PC-3 (cell line): ENCODE measurements at regions not wholly inside any gene's neighbourhood (a gene's known extent, or its start where the extent isn't known, plus 50 kb on each side); places are given as distances from the start of the nearest gene placed in this dataset.

ENCODE experiments used
- ATAC-seq: fragments of 200-7000 bp; cut with Tn5 transposase; 2 replicates; pipeline ENCODE4 v1.9.1; 2020; ENCODE audit warnings: mild to moderate bottlenecking, moderate library complexity
- BruUV-seq: library from RNA; stranded (reverse); fragments of 400-500 nt; replicated peaks from 2 replicates; lab custom pipeline; 2021; lab: Mats Ljungman, UMichigan
- CTCF ChIA-PET: fragments of 300-600 bp; sonication (Branson Sonifier 250); formaldehyde crosslinking; loops from one replicate; lab custom pipeline; 2022; ENCODE audit warnings: antibody characterized with exemption; lab: Charles Lee
- POLR2A ChIA-PET: fragments of 300-600 bp; sonication (Branson Sonifier 250); formaldehyde crosslinking; loops from one replicate; lab custom pipeline; 2022; ENCODE audit warnings: antibody characterized with exemption; ENCODE audit not compliant: unreplicated experiment; lab: Charles Lee
- DNase-seq: peaks from one replicate; pipeline ENCODE4 v3.0.0-alpha.2; 2015
- H2AFZ ChIP-seq: fragments of 300-600 bp; sonication (generic); 2 replicates; pipeline ENCODE4 v1.6.0; 2016; ENCODE audit warnings: antibody characterized with exemption, low read length
- H3F3A ChIP-seq: fragments of 300-600 bp; sonication (generic); one replicate; pipeline ENCODE4 v1.6.0; 2017; ENCODE audit warnings: antibody characterized with exemption, low read length, control low read depth, mild to moderate bottlenecking; ENCODE audit not compliant: unreplicated experiment
- H3K27ac ChIP-seq: fragments of 300-600 bp; sonication (generic); 2 replicates; pipeline ENCODE4 v1.5.1; 2016; ENCODE audit warnings: mild to moderate bottlenecking, low read length
- H3K27me3 ChIP-seq: fragments of 300-600 bp; sonication (generic); 2 replicates; pipeline ENCODE4 v1.6.1; 2016; ENCODE audit warnings: low read length, mixed read lengths
- H3K36me3 ChIP-seq: fragments of 300-600 bp; sonication (generic); 2 replicates; pipeline ENCODE4 v1.6.1; 2016; ENCODE audit warnings: low read depth, mixed run types, low read length, mixed read lengths
- H3K4me1 ChIP-seq: fragments of 300-600 bp; sonication (generic); 2 replicates; pipeline ENCODE4 v1.5.1; 2016; ENCODE audit warnings: low read length; ENCODE audit not compliant: insufficient read depth
- H3K4me2 ChIP-seq: fragments of 300-600 bp; sonication (generic); 2 replicates; pipeline ENCODE4 v1.6.0; 2016; ENCODE audit warnings: low read length
- H3K4me3 ChIP-seq: fragments of 300-600 bp; sonication (generic); 2 replicates; pipeline ENCODE4 v1.5.1; 2016; ENCODE audit warnings: mild to moderate bottlenecking, low read length, mixed read lengths
- H3K79me2 ChIP-seq: fragments of 300-600 bp; sonication (generic); 2 replicates; pipeline ENCODE4 v1.6.1; 2017; ENCODE audit warnings: low read length, mixed read lengths
- H3K9ac ChIP-seq: fragments of 300-600 bp; sonication (generic); 2 replicates; pipeline ENCODE4 v1.6.0; 2016; ENCODE audit warnings: mild to moderate bottlenecking, low read length
- H3K9me2 ChIP-seq: fragments of 300-600 bp; sonication (generic); replicated peaks from 2 replicates; pipeline ENCODE4 v1.6.1; 2016; ENCODE audit warnings: mixed run types, low read length, mixed read lengths
- H3K9me3 ChIP-seq: fragments of 300-600 bp; sonication (generic); 2 replicates; pipeline ENCODE4 v1.6.1; 2016; ENCODE audit warnings: low read length, mixed read lengths
- H4K20me1 ChIP-seq: fragments of 300-600 bp; sonication (generic); 2 replicates; pipeline ENCODE4 v1.6.1; 2016; ENCODE audit warnings: low read length, mixed read lengths
- CTCF ChIP-seq: fragments of 300-600 bp; sonication (generic); conservative IDR thresholded peaks from 2 replicates; pipeline ENCODE4 v1.5.1; 2017; ENCODE audit warnings: antibody characterized with exemption, low read depth, mild to moderate bottlenecking, low read length
- EZH2 ChIP-seq: fragments of 300-600 bp; sonication (generic); IDR thresholded peaks from one replicate; pipeline ENCODE4 v1.6.1; 2017; ENCODE audit warnings: antibody characterized with exemption, mild to moderate bottlenecking, low read length; ENCODE audit not compliant: unreplicated experiment
- EZH2phosphoT487 ChIP-seq: fragments of 300-600 bp; sonication (generic); IDR thresholded peaks from 2 replicates; pipeline ENCODE4 v1.6.1; 2018; ENCODE audit warnings: mild to moderate bottlenecking, antibody characterized with exemption, low read length, borderline replicate concordance
- intact Hi-C: fragments of 100-400 bp; cut with micrococcal nuclease; formaldehyde crosslinking; loops from 2 replicates; pipeline ENCODE4 v1.9.0; 2023

- Histone ChIP-seq H4K20me1 (no peaks in the 10 kb centered on the region), H3K79me2 (no peaks in the 10 kb centered on the region), H3K4me2 (no peak overlapping the region), H3K4me1 (peaks cover 29% of the 10 kb centered on the region), H3K27me3 (no peaks in the 10 kb centered on the region), H3K9me3 (no peaks in the 10 kb centered on the region), H3K36me3 (no peaks in the 10 kb centered on the region), H3K27ac (no peak overlapping the region), H3F3A (peaks cover 5% of the 10 kb centered on the region), H3K4me3 (no peak overlapping the region), H2AFZ (no peak overlapping the region), H3K9ac (no peak overlapping the region), H3K9me2 (no peaks in the 10 kb centered on the region)
- intact Hi-C loops: no loop called here
- CTCF ChIA-PET: no interaction called here
- no peak for TF ChIP-seq EZH2
- no peak for TF ChIP-seq EZH2phosphoT487
- no peak for TF ChIP-seq CTCF
- ATAC-seq (no peak), DNase-seq (no peak)
- BruUV-seq: no TSS peak
- POLR2A ChIA-PET: interaction anchor here (0.5 to 0.6 kb wide), 2 partner anchors 59 to 201 kb away, joined by 3 read pairs; partner anchors contain the start of gene ZNF217
These were observed 201.0 kb upstream of the ZNF217 start for GRCh38 chr20:53794529-53795115.

- no peak for ATAC-seq
- no TSS peak for BruUV-seq
- Histone ChIP-seq H3K79me2 (no peaks in the 10 kb centered on the region), H3K9me2 (no peaks in the 10 kb centered on the region), H3K36me3 (no peaks in the 10 kb centered on the region), H3K27ac (no peak overlapping the region), H3K4me1 (peaks cover 33% of the 10 kb centered on the region), H3K4me3 (no peak overlapping the region), H3K27me3 (no peaks in the 10 kb centered on the region), H3K4me2 (no peak overlapping the region), H2AFZ (no peak overlapping the region), H3F3A (peaks cover 6% of the 10 kb centered on the region), H3K9ac (no peak overlapping the region), H3K9me3 (no peaks in the 10 kb centered on the region), H4K20me1 (no peaks in the 10 kb centered on the region)
- ChIA-PET CTCF (interaction anchor here (0.6 kb wide), 1 partner anchor 164 kb away, joined by 7 read pairs; no protein-coding TSS in a partner anchor), POLR2A (interaction anchor here (0.5 to 0.6 kb wide), 2 partner anchors 60 to 200 kb away, joined by 3 read pairs; partner anchors contain the start of gene ZNF217)
- intact Hi-C loops: no loop called here
- DNase-seq: no peak
- no peak for TF ChIP-seq EZH2phosphoT487
- no peak for TF ChIP-seq EZH2
- TF ChIP-seq CTCF: no peak
These were observed 200.2 kb upstream of the ZNF217 start for GRCh38 chr20:53793783-53794383.
